ENCODE measurements at regions not wholly inside any gene's neighbourhood (a gene's known extent, or its start where the extent isn't known, plus 50 kb on each side); places are given as distances from the start of the nearest gene placed in this dataset.
A peak's percentile ranks its signal among the peaks of the same experiment; 100 is the strongest.

DNA sequence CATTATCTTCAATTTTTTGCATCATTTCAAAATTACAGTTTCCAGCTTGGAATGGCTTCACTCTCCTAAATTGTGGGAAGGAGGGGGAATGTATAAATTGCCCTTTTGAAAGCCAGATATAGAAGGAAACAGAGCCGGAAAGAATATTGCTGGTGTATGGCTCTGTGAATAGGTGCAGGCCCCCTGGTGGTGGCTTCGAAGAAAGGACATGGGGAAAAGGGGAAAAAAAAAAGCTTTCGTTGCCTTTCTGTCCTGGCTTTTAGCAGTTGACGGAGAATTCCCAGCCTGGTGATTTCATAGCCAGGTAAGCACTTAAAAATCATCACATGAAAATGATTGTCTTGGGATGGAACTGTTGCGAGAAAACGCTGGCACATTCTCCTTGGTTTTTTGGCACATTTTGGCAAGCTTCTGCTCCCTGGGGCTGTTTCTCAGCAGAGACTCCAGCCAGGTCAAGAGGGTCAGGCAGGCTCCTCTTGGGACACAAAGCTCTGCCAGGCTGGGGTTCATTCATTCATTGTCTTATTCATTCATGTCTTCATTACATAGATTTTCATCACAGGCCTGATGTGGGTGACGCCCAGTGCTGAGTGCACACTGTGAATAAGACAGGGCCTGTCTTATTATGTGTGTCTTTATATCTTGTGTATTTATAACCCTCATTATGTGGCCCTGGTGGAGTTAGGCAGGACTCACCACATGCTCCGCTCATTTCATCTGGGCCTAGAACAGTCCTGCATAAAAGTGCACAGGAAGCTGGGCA is 300.0 kb upstream of the TPM1 start:
- intact Hi-C loops (cut with micrococcal nuclease; ENCODE audit: unreplicated experiment): loop anchor here (2.0 kb wide), 1 partner anchor 352 kb away; the partner anchor contains the start of gene TLN2

DNA sequence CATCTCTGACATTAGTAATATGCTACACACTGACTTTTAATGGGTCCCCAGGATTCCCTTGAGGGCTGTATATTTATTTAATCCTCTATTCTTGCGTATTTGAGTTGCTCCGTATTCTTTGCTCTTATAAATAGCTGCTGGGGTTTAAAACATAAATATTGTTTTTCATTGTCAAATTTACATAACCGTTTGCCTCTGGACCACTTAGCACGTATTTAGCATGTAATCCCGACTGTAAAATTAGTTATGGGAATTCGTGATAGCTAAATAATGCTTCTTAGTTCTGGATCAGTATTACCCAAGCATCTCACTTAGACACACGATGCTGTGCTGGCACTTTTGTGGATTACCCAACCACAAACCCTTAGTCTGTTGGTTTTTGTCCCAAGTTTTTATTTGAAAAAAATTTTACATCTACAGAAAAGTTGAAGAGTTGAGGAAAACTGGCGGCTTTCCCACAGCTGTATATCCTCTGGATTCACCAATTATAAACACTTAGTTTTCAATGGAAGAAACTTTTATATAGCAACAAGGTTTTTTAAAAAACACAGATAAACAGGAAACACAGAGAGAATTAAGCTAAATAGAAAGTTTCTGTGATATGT is 296.8 kb upstream of the TPM1 start:
- DNase-seq: no peak
- Mint-ChIP-seq H3K36me3 (ENCODE audit: insufficient read depth, unreplicated experiment) (no peaks in the 10 kb centered on the region), H3K4me1 (ENCODE audit: low read depth, unreplicated experiment) (peaks cover 13% of the 10 kb centered on the region), H3K27ac (ENCODE audit: unreplicated experiment) (no peak overlapping the region), H3K4me3 (ENCODE audit: low read depth, unreplicated experiment) (no peak overlapping the region), H3K27me3 (ENCODE audit: unreplicated experiment) (no peaks in the 10 kb centered on the region), H3K9me3 (ENCODE audit: low read depth, unreplicated experiment) (no peaks in the 10 kb centered on the region)
- no TSS peak for BruUV-seq (replicated peaks)
- TF ChIP-seq, protein P1, sequence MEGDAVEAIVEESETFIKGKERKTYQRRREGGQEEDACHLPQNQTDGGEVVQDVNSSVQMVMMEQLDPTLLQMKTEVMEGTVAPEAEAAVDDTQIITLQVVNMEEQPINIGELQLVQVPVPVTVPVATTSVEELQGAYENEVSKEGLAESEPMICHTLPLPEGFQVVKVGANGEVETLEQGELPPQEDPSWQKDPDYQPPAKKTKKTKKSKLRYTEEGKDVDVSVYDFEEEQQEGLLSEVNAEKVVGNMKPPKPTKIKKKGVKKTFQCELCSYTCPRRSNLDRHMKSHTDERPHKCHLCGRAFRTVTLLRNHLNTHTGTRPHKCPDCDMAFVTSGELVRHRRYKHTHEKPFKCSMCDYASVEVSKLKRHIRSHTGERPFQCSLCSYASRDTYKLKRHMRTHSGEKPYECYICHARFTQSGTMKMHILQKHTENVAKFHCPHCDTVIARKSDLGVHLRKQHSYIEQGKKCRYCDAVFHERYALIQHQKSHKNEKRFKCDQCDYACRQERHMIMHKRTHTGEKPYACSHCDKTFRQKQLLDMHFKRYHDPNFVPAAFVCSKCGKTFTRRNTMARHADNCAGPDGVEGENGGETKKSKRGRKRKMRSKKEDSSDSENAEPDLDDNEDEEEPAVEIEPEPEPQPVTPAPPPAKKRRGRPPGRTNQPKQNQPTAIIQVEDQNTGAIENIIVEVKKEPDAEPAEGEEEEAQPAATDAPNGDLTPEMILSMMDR (IDR thresholded peaks at IDR 0.05; ENCODE audit: unreplicated experiment): no peak
- intact Hi-C loops (cut with micrococcal nuclease; ENCODE audit: unreplicated experiment): no loop called here
- CTCF ChIA-PET: interaction anchor here (1.2 kb wide), 1 partner anchor 12 kb away, joined by 3 read pairs; no protein-coding TSS in a partner anchor

More for the DNA sequence above, 300.0 kb upstream of the TPM1 start:
- peak; percentile 72 for DNase-seq
- no TSS peak for BruUV-seq (replicated peaks)
- no peaks in the 10 kb centered on the region for H3K27me3 Mint-ChIP-seq (ENCODE audit: unreplicated experiment)
- TF ChIP-seq, protein P1 (IDR thresholded peaks at IDR 0.05; ENCODE audit: unreplicated experiment): peak; percentile 76
- H3K4me1 Mint-ChIP-seq (ENCODE audit: low read depth, unreplicated experiment): peaks cover 29% of the 10 kb centered on the region
- H3K9me3 Mint-ChIP-seq (ENCODE audit: low read depth, unreplicated experiment): no peaks in the 10 kb centered on the region
- H3K4me3 Mint-ChIP-seq (ENCODE audit: low read depth, unreplicated experiment): peak overlapping the region; percentile 26
- H3K27ac Mint-ChIP-seq (ENCODE audit: unreplicated experiment): no peak overlapping the region
- CTCF ChIA-PET: interaction anchor here (0.6 to 1.6 kb wide), 34 partner anchors 10 to 695 kb away, joined by 3 to 15 read pairs (median 3); partner anchors contain the start of genes C2CD4B and TLN2
- no peaks in the 10 kb centered on the region for H3K36me3 Mint-ChIP-seq (ENCODE audit: insufficient read depth, unreplicated experiment)

DNA sequence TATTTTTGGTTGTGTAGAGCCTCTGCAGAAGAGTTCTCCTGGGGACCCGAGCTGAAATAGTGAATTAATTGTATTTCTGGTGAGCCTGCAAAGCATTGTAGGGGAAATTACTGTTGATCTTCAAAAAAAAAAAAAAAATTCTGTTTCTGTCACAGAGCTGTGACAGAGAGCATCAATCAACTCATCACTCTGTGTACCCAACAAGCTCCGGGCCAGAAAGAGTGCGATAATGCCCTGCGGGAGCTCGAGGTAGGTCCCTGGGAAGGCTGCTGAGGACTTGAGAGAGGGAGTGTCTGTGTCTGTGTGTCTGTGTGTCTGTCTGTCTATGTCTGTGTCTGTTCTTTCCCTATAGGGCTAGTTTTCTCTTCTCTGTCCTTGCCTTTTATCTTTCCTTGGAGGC is 294.4 kb upstream of the TPM1 start:
- no peak overlapping the region for H3K4me3 Mint-ChIP-seq (ENCODE audit: low read depth, unreplicated experiment)
- no peak overlapping the region for H3K27ac Mint-ChIP-seq (ENCODE audit: unreplicated experiment)
- intact Hi-C loops (cut with micrococcal nuclease; ENCODE audit: unreplicated experiment): no loop called here
- TF ChIP-seq, protein P1 (IDR thresholded peaks at IDR 0.05; ENCODE audit: unreplicated experiment): no peak
- no peak for DNase-seq
- H3K27me3 Mint-ChIP-seq (ENCODE audit: unreplicated experiment): no peaks in the 10 kb centered on the region
- H3K36me3 Mint-ChIP-seq (ENCODE audit: insufficient read depth, unreplicated experiment): no peaks in the 10 kb centered on the region
- no peaks in the 10 kb centered on the region for H3K9me3 Mint-ChIP-seq (ENCODE audit: low read depth, unreplicated experiment)
- CTCF ChIA-PET: interaction anchor here (0.6 kb wide), 1 partner anchor 100 kb away, joined by 3 read pairs; no protein-coding TSS in a partner anchor
- no peaks in the 10 kb centered on the region for H3K4me1 Mint-ChIP-seq (ENCODE audit: low read depth, unreplicated experiment)
- no TSS peak for BruUV-seq (replicated peaks)

DNA sequence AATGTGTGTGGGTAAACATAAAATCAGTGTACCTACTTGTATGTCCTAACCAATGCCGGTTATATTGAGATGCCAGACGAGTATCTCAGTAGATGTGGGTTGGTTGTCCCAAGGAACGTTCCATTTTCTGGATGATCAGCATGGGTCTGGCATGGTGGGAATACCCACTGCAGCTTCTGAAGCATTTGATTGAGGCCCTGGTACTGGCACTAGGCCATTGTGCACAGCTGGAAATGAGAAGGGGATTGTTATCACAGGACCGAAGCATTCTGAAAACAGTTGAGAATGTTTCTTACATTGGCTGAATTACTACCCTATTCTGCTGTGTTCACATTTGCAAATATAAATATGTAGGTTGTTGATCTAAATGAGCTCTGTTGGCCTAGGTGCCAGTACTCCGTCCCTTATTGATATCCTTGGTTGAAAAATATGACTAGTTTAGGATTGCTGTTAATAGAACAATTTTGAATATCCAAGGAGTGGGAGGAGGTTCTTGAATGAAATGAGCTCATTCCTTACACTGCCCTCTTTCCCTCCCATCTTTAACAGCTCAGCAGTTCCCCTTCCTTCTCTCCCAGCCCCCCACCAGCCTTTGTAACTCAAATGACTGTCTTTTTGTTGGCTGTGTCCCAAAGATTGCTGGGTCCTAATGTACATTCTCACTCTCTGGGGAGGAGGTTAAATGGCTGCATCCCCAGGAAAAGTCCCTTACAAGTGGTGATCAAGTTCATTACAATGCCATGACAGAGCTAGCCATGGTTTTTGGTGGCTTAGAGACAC is 293.3 kb upstream of the TPM1 start:
- Mint-ChIP-seq H3K4me1 (ENCODE audit: low read depth, unreplicated experiment) (no peaks in the 10 kb centered on the region), H3K9me3 (ENCODE audit: low read depth, unreplicated experiment) (no peaks in the 10 kb centered on the region), H3K4me3 (ENCODE audit: low read depth, unreplicated experiment) (no peak overlapping the region), H3K27me3 (ENCODE audit: unreplicated experiment) (no peaks in the 10 kb centered on the region), H3K27ac (ENCODE audit: unreplicated experiment) (no peak overlapping the region), H3K36me3 (ENCODE audit: insufficient read depth, unreplicated experiment) (no peaks in the 10 kb centered on the region)
- DNase-seq: no peak
- CTCF ChIA-PET: no interaction called here
- intact Hi-C loops (cut with micrococcal nuclease; ENCODE audit: unreplicated experiment): no loop called here
- no TSS peak for BruUV-seq (replicated peaks)
- TF ChIP-seq, protein P1 (IDR thresholded peaks at IDR 0.05; ENCODE audit: unreplicated experiment): no peak

Measured in Calu3 (cell line).